GM12872 (cell line): ENCODE measurements at regions not wholly inside any gene's neighbourhood (a gene's known extent, or its start where the extent isn't known, plus 50 kb on each side); places are given as distances from the start of the nearest gene placed in this dataset.

Experiments
- CTCF ChIP-seq: IDR thresholded peaks from 3 replicates; pipeline ENCODE4 v1.5.1; 2011; ENCODE audit warnings: low read depth, mild to moderate bottlenecking, low read length, moderate library complexity; ENCODE audit not compliant: insufficient read depth

- TF ChIP-seq CTCF, result no peak
These were observed 65.2 kb upstream of the GJA8 start for GRCh38 chr1:147837129-147837963.

- no peak for TF ChIP-seq CTCF
These were observed 64.7 kb upstream of the GJA8 start for GRCh38 chr1:147837964-147838292.

- peak; percentile 47 for TF ChIP-seq CTCF
These were observed 61.7 kb upstream of the GJA8 start for GRCh38 chr1:147840909-147841308.

GRCh38 chr1:147842578-147842977 is 60.0 kb upstream of the GJA8 start:
- no peak for TF ChIP-seq CTCF

GRCh38 chr1:147843486-147843885 is 59.1 kb upstream of the GJA8 start:
- no peak for TF ChIP-seq CTCF

- TF ChIP-seq CTCF, result no peak
These were observed 54.8 kb upstream of the GJA8 start for GRCh38 chr1:147847831-147848230.

GRCh38 chr1:147849098-147849895 is 53.3 kb upstream of the GJA8 start:
- no peak for TF ChIP-seq CTCF
